GM20000 (cell line): ENCODE measurements at regions not wholly inside any gene's neighbourhood (a gene's known extent, or its start where the extent isn't known, plus 50 kb on each side); places are given as distances from the start of the nearest gene placed in this dataset.

Source experiments
- DNase-seq: peaks from one replicate; pipeline ENCODE4 v3.0.0; 2012; ENCODE audit warnings: low spot score
- CTCF ChIP-seq: IDR thresholded peaks from 2 replicates; pipeline ENCODE4 v1.5.1; 2012; ENCODE audit warnings: mild to moderate bottlenecking, control low read depth; ENCODE audit errors: extremely low read depth, missing control alignments

- TF ChIP-seq CTCF, result no peak
Measured at GRCh38 chr20:16974855-16975162, 226.7 kb downstream of the OTOR start.

GRCh38 chr20:16975682-16976081, 227.5 kb downstream of the OTOR start:
- DNase-seq, result no peak
- TF ChIP-seq CTCF, result no peak

More at GRCh38 chr20:16974855-16975162, 226.7 kb downstream of the OTOR start:
- DNase-seq, result no peak

- no peak for DNase-seq
- TF ChIP-seq CTCF, result no peak
Measured at GRCh38 chr20:16978497-16978896, 230.3 kb downstream of the OTOR start.

- no peak for TF ChIP-seq CTCF
- DNase-seq, result no peak
Measured at GRCh38 chr20:16982091-16982726, 234.1 kb downstream of the OTOR start.

GRCh38 chr20:16984481-16984880, 236.3 kb downstream of the OTOR start:
- DNase-seq, result no peak
- TF ChIP-seq CTCF, result no peak

GRCh38 chr20:17003170-17003870, 223.5 kb upstream of the PCSK2 start:
- DNase-seq, result no peak
- no peak for TF ChIP-seq CTCF

- TF ChIP-seq CTCF, result no peak
Measured at GRCh38 chr20:17010181-17010580, 216.7 kb upstream of the PCSK2 start.

More at GRCh38 chr20:17010181-17010580, 216.7 kb upstream of the PCSK2 start:
- no peak for DNase-seq
